HFFc6 (cell line): ENCODE measurements at regions not wholly inside any gene's neighbourhood (a gene's known extent, or its start where the extent isn't known, plus 50 kb on each side); places are given as distances from the start of the nearest gene placed in this dataset.

ENCODE experiments used
- DNase-seq: peaks from one replicate; pipeline ENCODE4 v3.0.0-alpha.2; 2018
- H3K27ac Mint-ChIP-seq: 2 replicates; pipeline ENCODE4 v1.8.0; 2020; ENCODE audit warnings: mild to moderate bottlenecking, mixed read lengths
- H3K27me3 Mint-ChIP-seq: 2 replicates; pipeline ENCODE4 v1.8.0; 2021; ENCODE audit warnings: mild to moderate bottlenecking, moderate library complexity, mixed read lengths; ENCODE audit not compliant: insufficient read depth
- H3K36me3 Mint-ChIP-seq: 2 replicates; pipeline ENCODE4 v1.8.0; 2021; ENCODE audit warnings: low read depth, mixed read lengths
- H3K4me1 Mint-ChIP-seq: 2 replicates; pipeline ENCODE4 v1.8.0; 2020; ENCODE audit warnings: low read depth, mixed read lengths
- H3K4me3 Mint-ChIP-seq: 2 replicates; pipeline ENCODE4 v1.8.0; 2020; ENCODE audit warnings: mild to moderate bottlenecking, moderate library complexity, mixed read lengths
- H3K9me3 Mint-ChIP-seq: 2 replicates; pipeline ENCODE4 v1.8.0; 2020; ENCODE audit warnings: mild to moderate bottlenecking, mixed read lengths
- CTCF ChIP-seq: fragments of 200-600 bp; sonication (generic); IDR thresholded peaks from 2 replicates; pipeline ENCODE4 v1.5.0; 2021; ENCODE audit warnings: antibody characterized with exemption, mild to moderate bottlenecking

- Mint-ChIP-seq H3K4me1 (no peaks in the 10 kb centered on the region), H3K27ac (no peak overlapping the region), H3K27me3 (no peaks in the 10 kb centered on the region), H3K9me3 (peaks cover 4% of the 10 kb centered on the region), H3K4me3 (no peak overlapping the region), H3K36me3 (no peaks in the 10 kb centered on the region)
- DNase-seq: no peak
- TF ChIP-seq CTCF: no peak
These were observed 147.1 kb upstream of the ATP1B1 start for GRCh38 chr1:168959382-168959781.

- no peaks in the 10 kb centered on the region for H3K27me3 Mint-ChIP-seq
- H3K36me3 Mint-ChIP-seq: no peaks in the 10 kb centered on the region
- H3K4me1 Mint-ChIP-seq: no peaks in the 10 kb centered on the region
- TF ChIP-seq CTCF: no peak
- no peak overlapping the region for H3K27ac Mint-ChIP-seq
- no peak for DNase-seq
- no peak overlapping the region for H3K4me3 Mint-ChIP-seq
- H3K9me3 Mint-ChIP-seq: peaks cover 4% of the 10 kb centered on the region
These were observed 146.4 kb upstream of the ATP1B1 start for GRCh38 chr1:168960114-168960513.

- Mint-ChIP-seq H3K27me3 (no peaks in the 10 kb centered on the region), H3K27ac (no peak overlapping the region), H3K4me1 (no peaks in the 10 kb centered on the region), H3K9me3 (peaks cover 4% of the 10 kb centered on the region), H3K36me3 (no peaks in the 10 kb centered on the region), H3K4me3 (no peak overlapping the region)
- no peak for TF ChIP-seq CTCF
- no peak for DNase-seq
These were observed 145.9 kb upstream of the ATP1B1 start for GRCh38 chr1:168960595-168960994.

- Mint-ChIP-seq H3K4me3 (no peak overlapping the region), H3K9me3 (peaks cover 4% of the 10 kb centered on the region; the same call in 1 of the 2 replicates), H3K36me3 (no peaks in the 10 kb centered on the region), H3K27me3 (no peaks in the 10 kb centered on the region), H3K4me1 (no peaks in the 10 kb centered on the region), H3K27ac (no peak overlapping the region)
- no peak for TF ChIP-seq CTCF
- no peak for DNase-seq
These were observed 142.9 kb upstream of the ATP1B1 start for GRCh38 chr1:168963601-168964000.

- Mint-ChIP-seq H3K9me3 (peaks cover 4% of the 10 kb centered on the region; the same call in 1 of the 2 replicates), H3K27me3 (no peaks in the 10 kb centered on the region), H3K36me3 (no peaks in the 10 kb centered on the region), H3K27ac (no peak overlapping the region), H3K4me3 (no peak overlapping the region), H3K4me1 (no peaks in the 10 kb centered on the region)
- DNase-seq: no peak
- no peak for TF ChIP-seq CTCF
These were observed 142.0 kb upstream of the ATP1B1 start for GRCh38 chr1:168964478-168964877.

GRCh38 chr1:168966217-168966616 is 140.3 kb upstream of the ATP1B1 start:
- H3K4me3 Mint-ChIP-seq: no peak overlapping the region
- peaks cover 4% of the 10 kb centered on the region; the same call in 1 of the 2 replicates for H3K9me3 Mint-ChIP-seq
- DNase-seq: no peak
- H3K27me3 Mint-ChIP-seq: no peaks in the 10 kb centered on the region; the same call in 1 of the 2 replicates
- no peak overlapping the region for H3K27ac Mint-ChIP-seq
- no peaks in the 10 kb centered on the region for H3K36me3 Mint-ChIP-seq
- no peaks in the 10 kb centered on the region for H3K4me1 Mint-ChIP-seq
- no peak for TF ChIP-seq CTCF
